GM19395 (cell line): ENCODE measurements at regions not wholly inside any gene's neighbourhood (a gene's known extent, or its start where the extent isn't known, plus 50 kb on each side); places are given as distances from the start of the nearest gene placed in this dataset.

ENCODE experiments used
- ATAC-seq: cut with Tn5 transposase; IDR thresholded peaks from one replicate; pipeline ENCODE4 v1.9.1; 2021; ENCODE audit warnings: mild to moderate bottlenecking, moderate library complexity; ENCODE audit not compliant: unreplicated experiment

DNA sequence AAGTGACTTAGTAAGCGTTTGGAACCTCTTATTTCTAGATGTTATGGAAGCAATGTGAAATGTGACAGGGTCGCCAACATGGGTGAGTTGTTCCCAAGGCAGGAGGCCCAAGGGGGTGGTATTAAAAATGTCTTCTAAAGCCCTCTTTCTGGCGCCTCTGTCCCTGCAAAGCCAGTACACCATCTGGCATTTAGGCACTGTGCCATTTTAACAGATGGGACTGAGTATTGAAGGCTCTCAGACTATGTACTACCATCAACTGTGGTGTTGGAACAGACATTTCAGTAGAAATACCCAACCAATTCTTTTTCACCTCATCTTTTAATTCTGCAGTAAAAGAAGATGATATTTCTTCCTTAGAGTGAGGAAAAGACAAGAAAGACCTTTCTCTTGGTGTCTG is 384.5 kb upstream of the MMADHC start:
- ATAC-seq = no peak

DNA sequence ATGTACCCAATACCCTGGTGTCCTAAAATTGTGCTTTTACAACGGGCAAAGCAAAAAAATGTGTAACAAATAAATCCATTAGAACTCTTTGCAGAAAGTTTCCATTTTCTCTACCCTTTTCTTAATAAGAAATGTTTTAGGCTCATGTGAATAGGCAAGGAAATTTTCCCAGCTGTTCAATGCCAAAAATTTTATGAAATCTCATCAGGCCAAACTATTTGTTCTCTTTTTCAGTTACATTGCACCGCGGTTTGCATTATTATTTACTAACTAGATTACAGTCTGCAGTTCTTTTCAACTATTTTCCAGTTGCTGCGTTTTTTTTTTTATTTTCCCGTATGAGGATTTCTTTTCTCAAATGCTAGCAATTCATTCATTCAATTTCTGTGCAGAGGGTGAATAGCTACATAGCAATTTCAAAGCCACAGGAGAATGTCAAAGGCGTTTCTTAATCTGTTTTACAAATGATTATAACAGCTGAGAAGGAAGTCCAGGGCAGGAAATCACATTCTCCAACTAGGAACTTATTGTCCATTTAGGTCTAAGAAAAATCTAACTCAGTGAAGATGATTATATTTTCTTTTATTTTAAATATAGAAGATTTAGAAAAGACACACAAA is 367.5 kb upstream of the MMADHC start:
- ATAC-seq = no peak

DNA sequence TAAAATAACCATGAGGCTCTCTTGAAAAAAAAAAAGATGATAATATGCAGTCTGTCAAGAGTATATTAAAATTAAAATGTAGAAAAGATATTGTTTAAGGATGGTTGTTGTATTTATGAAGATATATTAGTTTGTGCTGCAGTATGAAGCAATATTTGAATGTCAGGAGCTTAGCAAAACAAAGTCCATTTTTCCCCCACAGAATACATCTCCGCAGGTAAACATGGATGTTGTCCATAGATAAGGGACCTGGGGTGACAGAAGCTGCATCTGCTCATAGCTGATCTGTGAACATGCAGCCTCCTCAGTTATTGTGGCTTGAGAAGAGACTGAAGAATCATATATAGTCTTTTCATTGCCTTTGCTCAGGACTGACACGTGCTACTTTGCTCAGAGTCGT is 366.1 kb upstream of the MMADHC start:
- no peak for ATAC-seq

DNA sequence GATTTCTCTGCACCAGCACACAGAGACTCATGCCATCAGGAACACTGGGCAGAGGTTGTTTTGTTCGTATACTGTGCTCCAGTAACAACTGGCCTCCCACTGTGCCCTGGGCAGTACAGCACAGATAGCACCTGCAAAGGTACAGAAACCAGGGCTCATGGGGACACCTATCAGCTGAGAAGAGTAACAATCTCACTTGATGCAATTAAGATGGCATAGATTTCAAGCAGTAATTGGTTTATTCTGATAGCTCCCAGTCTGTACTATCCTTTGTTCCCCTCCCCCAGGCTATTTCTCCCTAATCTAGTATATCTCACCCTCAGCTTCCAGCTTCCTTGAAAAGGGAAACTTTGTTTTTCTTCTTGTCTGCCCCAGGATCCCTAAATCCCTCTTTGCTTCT is 343.9 kb upstream of the MMADHC start:
- ATAC-seq = no peak

DNA sequence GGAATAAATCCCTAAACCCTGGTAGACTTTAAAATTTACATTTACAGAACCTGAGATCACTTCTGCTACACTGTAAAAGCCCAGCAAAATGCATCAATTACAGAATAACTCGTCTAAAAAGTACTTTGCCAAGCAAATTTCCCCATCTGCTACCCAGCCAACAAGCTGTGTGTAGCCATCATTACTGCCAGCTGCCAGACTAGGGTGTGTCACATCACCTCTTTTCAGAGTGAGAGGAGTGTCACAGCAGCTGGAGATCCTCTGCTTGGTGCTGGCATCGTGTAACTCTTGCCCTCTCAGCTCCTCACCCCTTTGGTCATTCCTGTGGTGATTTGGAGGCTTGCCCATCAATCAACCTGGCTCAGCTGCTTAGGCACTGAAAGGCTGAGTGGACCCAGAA is 340.4 kb upstream of the MMADHC start:
- no peak for ATAC-seq

DNA sequence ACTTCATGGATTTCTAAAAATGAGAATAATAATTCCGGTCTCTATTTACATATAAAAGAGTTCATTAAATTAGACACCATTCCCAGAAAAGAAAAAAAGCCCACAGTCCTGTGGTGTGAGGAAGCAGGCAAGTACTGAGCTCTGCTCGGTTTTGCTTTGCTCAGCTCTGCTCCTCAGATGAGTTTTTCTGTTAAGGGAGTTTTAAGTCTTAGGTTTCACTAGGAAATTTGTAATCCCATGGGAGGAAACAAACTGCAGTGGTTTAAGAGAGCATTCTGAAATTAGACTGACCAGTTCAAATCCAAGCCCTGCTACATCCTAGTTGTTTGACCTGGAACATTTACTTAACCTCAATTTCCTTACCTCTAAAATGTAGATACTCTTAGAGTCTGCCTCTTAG is 338.6 kb upstream of the MMADHC start:
- ATAC-seq = no peak

DNA sequence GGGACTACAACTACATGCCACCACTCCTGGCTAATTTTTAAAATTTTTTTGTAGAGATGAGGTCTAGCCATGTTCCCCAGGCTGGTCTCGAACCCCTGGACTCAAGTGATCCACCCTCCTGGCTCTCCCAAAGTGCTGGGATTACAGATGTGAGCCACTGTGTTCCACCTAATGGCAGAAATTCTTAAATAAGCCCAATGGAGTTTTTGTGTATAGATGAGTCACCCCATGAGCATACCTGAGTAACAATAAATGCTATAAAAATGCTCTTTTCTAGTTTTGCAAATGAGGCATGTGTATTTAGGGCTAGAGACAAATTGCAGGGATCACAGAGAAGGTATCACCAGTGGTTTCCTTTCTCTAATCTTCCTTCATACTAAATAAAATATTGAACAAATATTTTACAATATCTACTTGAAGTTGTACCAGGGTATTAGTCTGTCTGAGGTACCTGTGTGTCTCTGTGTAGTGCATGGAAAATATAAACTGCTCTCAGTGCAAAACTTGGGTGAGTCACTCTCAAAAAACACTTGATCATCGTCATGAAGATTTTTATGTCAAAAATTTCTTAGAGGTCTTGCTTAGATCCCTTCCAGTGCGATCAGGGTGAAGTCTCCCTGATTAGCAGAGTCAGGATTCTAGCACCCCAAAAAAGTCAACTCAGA is 337.1 kb upstream of the MMADHC start:
- no peak for ATAC-seq

DNA sequence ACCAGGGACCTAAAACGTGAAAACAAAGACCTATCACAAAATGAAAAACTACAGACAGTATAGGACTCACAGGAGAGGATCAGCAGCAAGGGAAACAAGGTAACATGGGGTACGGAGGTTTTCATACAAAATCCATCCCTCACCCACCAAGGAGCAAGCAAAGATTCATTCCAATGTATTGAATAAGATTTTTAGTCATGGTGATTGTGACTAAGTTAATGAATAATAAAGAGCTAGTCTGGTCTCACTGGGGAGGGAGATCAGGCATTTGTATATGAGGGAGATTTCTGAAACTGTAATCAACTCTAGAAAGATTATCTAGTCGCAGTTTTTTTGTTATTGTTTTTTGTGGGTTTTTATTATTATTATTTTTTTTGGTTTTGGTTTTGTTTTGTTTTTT is 336.5 kb upstream of the MMADHC start:
- no peak for ATAC-seq

DNA sequence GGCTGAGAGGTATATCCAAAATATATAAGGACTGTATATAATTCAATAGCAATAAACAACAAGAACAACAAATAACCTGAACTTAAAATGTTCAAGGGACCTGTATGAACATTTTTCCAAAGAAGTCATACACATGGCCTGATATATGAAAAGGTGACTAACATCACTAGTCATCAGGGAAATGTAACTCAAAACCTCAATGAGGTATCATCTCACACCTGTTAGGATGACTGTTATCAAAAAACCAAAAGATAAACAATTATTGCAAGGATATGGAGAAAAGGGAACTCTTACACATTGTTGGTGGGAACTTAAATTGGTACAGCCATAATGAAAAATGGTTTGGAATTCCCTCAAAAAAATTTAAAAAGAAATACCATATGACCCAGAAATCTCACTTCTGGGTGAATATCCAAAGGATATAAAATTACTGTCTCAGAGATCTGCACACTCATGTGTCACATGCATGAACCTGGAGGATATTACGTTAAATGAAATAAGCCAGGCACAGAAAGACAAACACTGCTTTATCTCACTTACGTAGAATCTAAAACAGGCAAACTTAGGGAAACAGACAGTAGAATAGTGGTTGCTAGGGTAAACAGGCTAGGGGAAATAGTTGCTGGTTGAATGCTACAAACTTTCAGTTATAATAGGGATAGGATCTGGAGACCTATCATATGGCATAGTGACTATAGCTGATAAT is 334.5 kb upstream of the MMADHC start:
- no peak for ATAC-seq

DNA sequence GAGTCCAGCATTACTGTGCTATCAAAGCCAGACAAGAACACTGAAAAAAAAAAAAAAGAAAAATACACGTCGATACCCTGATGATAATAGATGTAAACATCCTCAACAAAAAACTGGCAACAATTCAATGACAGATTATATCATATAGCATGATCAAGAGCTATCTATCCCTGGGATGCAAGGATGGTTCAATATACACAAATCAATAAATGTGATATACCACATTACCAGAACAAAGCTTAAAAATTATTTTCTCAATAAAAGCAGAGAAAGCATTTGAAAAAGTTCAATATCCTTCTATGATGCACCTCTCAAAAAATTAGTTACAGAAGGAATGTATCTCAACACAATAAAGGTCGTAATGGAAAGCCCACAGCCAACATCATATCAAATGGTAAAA is 332.8 kb upstream of the MMADHC start:
- ATAC-seq = no peak

DNA sequence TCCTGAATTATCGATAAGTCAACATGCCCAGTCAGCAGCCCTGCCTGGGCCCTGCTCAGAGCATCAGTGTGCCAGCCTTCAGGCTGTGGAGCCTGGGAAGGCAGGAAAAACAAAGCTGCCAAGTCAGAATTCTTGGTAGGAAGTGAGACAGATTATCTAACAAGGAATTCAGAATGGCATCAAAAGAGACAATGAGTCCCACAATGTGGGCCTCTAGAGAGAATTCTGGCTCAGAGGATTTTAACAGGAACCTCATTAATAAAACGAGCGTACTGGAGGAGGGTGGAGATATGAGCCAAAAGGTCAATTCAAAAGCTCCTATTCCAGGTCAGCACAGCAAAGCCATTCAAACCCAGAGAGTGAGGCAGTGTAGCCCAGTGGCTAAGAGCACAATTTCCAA is 327.6 kb upstream of the MMADHC start:
- no peak for ATAC-seq

DNA sequence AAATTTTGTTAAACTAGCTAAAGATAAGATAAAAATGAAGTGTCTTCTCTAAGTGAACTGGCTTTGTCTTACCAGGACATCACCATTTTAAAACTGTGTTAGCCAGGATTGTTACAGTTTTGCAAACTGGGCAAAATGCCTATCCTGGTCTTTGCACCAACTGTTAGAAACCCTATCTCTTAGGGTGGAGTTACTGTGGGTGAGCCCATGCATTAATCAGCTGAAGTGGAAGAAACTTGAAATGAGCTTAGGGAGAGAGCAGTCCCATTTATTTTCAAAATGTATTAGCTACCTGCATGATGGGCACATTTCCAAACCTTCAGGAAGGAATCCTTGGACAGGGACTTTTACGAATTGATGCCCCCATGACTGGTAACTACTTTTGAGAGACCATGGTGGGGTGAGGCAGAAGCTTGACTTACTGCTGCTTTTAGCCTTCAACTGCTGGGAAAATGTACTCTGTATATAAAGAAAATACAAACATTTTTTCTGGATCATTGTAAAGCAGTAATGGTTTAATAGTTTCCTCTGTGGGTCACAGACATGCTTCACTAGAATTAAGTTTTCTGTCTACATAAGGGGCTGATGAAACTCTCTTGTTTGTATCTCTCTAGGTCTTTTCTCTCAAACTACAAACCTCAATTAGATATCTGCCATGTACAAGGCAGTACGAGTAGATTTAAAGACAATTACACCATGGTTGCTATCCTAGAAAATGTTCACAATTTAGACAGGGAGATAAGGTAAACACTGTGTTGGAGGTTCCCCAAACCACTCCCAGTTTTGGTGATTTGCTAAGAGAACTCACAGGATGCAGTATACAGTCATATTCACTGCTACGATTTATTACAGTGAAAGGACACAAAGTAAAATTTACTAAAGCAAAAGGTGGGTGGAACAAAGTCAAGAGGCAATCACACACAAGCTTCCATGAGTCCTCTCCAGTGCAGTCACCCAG is 321.4 kb upstream of the MMADHC start:
- ATAC-seq = no peak

DNA sequence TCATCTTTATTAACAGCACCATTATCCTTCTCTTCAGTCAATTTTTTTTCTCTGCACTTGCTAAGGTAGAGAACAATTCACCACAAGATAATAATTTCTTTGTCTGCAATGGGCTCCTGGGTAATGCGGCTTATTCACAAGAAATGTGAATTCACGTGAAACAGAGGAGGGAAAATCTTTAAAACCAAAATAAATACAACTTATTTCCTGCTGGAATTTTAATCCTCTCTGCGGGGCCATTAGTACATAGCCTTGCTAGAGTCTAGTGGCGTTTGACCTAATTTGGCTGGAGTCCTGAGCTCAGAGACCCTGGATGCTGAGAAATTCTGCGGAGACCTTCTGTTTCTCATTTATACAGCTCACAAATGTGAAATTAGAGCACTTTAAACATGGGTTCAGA is 319.3 kb upstream of the MMADHC start:
- no peak for ATAC-seq

DNA sequence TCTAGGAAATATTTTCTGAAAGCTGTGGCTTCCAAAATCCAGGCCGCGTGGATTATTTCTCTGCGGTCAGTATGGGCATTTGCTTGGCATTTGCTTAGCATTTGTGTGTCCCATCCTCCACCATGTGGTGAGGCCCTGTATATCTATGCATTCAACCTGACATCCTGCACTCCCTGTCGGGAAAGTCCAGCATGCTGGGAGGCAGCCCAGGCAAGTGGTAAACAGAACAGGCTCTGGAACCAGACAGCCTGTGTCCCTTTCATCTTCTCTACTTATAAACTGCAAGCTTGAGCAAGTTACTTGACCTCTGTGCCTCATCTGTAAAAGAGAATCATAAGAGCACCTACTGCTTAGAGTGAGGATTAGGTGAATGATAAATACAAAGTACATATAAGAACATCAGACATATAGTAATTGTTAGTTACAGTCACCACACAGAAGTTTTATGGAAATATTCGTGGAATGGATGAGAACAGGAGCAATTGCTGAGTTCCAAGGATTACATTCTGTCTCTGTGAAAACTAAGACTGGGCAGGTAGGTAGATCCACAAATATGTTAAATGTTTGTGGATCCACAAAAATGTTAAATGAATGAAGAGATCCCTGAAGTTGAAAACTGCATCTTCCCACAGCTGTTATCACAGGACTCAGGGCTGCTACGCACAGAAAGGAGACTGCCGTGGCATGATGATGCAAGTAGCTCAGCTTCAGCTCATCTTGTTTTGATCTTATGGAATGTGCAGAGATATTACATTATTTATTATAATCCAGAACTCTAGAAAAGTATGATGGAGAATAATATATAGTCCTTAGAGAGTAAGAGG is 317.0 kb upstream of the MMADHC start:
- no peak for ATAC-seq

DNA sequence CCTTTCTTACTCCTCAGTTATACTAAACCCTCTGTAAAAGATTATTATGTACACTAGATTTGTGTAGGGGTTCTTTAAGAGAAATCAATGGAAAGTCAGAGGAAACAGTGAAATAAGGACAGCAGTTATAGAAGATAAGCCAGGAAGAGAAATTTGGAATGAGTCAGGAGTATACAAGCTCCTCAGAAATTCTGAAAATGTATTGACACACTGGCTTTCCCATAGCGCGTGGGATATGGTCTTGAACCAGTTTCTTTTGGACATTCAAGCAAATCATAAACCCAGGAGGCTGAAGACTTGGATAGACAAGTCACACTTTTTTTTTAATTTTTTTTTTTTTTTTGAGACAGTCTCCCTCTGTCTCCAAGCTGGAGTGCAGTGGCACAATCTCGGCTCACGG is 316.1 kb upstream of the MMADHC start:
- ATAC-seq = no peak

DNA sequence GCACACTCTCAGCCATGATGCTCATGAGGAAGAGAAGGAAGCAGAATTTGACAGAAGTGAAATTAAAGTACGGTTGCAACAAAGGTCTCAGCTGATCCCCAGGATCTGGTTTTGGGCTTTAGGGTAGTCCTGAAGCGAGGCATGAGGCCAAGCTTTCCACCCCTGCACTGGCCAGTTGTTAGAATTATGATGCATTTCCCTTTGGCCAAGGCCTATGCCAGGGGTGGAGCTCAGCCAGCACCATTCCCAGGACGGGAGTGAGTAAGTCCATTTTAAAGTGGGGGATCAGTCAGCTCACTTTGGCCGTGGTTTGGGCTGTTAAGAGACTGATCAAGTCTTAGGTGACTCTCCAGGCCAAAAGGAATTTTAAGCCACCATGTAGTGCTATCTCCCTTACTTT is 314.5 kb upstream of the MMADHC start:
- no peak for ATAC-seq

DNA sequence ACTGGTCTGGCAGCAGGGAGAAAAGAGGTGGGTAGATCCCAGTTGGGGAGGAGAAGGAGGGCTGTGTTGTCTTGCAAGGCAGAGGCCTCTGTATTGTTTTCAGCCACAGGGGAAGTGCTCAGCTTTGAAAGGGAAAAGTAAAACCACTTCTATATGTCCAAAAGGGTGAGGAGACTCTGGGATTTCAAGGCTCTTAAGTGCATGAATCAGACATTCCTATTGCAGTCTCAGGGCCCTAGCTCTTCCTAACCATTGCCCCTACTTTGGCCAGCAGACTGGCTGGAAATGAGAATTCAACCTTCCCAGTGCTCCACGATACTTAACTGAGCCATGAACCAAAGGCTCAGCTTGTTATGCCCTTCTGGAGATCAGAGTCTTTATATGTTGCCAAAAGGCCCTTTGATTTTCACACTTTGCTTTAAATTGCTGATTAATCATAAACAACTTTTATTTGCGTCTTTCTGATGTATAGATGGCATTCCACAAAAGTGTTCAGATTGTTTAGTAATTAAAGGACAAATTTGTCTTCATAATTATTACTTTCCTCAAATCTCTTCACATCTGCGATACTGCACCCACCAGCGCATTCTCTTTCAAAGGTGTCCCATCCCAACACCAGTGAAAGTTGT is 313.8 kb upstream of the MMADHC start:
- no peak for ATAC-seq

DNA sequence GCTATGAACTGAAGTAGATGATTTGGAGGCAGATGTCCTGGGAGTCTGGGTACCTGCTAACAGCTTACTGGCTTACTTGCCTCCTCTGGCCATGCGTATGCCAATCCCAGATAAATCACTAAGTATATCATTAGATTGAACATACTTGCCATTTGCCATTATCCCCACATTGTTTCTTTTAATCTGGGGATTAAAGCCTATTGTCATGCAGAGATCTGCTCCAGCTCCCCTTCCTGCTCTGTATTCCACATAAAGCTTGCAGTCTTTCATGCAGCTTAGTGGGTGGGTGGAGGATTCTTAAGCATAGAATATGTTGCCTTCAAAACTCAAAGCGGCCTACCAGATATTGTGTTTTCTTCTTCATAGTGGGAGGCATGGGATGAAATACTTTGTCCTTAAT is 311.8 kb upstream of the MMADHC start:
- no peak for ATAC-seq

DNA sequence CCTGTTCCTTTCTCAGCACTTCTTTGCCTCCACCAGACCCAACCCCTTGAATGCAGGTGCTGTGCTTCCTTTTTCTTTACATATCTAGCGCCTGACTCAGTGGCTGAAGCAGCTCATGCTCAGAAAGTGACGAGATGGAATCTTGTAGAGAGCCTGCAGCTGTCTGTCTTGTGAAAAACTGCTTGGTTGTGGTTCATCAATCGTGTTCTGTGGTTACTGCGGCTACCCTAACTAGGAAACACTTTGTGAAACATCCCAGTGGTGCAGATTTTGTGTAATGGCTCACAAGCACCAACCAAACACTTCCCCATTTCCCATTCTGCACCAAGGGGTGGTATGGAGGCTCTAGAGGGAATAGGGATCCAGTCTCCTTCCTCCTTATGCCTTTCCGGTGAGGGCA is 307.2 kb upstream of the MMADHC start:
- no peak for ATAC-seq

DNA sequence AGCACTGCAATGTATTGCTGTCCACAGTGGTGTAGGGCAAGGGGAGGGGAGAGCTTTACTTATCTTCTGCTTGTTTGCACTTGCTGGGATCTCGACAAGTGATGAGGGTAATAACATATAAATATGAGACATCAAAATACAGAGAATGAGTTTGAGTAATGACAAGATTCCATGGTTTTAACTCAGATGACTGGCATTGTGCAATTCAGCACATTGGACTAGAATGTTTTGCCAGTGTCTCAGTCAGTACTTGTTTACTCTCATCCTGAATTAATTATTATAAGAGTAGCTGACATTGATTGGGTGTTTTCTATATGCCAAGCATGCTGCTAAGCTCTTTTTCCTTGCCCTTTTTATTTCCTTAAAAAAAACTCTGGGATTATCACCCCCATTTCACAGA is 306.7 kb upstream of the MMADHC start:
- ATAC-seq = no peak
